Mucosa of descending colon (tissue), 3 donors: ENCODE measurements at regions not wholly inside any gene's neighbourhood (a gene's known extent, or its start where the extent isn't known, plus 50 kb on each side); places are given as distances from the start of the nearest gene placed in this dataset.

Experiments
- ATAC-seq: fragments of 200-7000 bp; cut with Tn5 transposase; one replicate; pipeline ENCODE4 v1.9.1; 2020; ENCODE audit warnings: mild to moderate bottlenecking, moderate library complexity
- DNase-seq, 3 donors: peaks; one replicate each; pipeline ENCODE4 v3.0.0-alpha.2; 2020
- H3K36me3 ChIP-seq: fragments of 200-600 bp; one replicate; pipeline ENCODE4 v1.8.0; 2021; ENCODE audit warnings: low read depth, mild to moderate bottlenecking
- H3K4me1 ChIP-seq: fragments of 200-600 bp; one replicate; pipeline ENCODE4 v1.8.0; 2021; ENCODE audit warnings: low read depth, mild to moderate bottlenecking
- H3K4me3 ChIP-seq: fragments of 200-600 bp; one replicate; pipeline ENCODE4 v1.8.0; 2021; ENCODE audit warnings: mild to moderate bottlenecking
- H3K9me3 ChIP-seq: fragments of 200-600 bp; one replicate; pipeline ENCODE4 v1.8.0; 2021; ENCODE audit warnings: mild to moderate bottlenecking
- intact Hi-C, 2 donors: fragments of 100-400 bp; cut with DNase I in 1 of 2; cut with micrococcal nuclease in 1 of 2; formaldehyde crosslinking; loops; one replicate each; pipeline versions ENCODE4 v1.11.0 to v1.11.1; 2022; cut with DNase I, micrococcal nuclease
- TF ChIP-seq, protein P1 (sequence below): fragments of 200-600 bp; IDR thresholded peaks from one replicate; pipeline ENCODE4 v1.8.0; 2022; ENCODE audit warnings: antibody characterized with exemption, mild to moderate bottlenecking
- donor health status: DM: no; HTN: no; CAD: no; lungs with moderate emphysema.
- donor health status: DM: no; HTN: no; CAD: no.
- donor health status: DM: no; HTN: yes; CAD: no.

DNA sequence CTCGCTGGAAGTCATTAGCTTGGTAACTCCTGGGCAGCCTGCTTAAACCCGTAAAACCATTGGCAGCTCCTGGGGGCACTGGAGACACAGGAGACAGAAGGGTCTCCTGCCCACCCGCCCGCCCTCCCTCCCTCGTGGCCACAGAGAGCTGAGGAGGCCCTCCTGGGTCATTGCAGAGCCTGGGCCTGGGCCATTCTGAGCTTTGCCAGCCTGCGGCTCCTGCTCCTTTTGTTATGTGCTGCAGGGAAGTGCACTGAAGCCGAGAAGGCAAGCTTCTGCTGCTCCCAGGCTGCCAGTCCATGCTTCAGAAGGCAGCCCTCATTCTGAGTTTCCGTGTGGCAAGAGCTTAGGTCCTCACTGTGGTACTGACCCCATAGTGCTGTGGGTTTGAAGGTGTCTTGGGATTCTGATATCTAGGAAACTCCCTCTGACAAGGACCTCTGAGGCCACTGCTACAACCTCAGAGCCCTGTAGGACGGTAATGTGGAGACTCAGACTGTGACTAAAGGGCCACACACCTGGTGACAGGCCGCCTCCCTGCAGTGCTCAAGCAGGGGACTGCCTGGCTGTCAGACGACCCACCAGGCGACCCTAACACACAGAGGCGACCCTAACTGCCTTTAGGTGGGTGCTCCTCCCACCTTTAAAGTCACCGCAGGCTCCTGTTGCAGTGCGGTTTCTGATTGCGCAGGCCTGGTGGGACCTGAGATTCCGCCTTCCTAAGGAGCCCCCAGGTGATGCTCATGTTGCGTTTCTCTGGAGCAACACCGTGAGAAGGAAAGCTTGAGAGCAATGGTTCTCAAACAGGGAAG lies 118.7 kb downstream of the IER5 start:
- ATAC-seq (no peak), DNase-seq (no peak)
- Histone ChIP-seq H3K4me1 (no peaks in the 10 kb centered on the region), H3K4me3 (no peak overlapping the region), H3K9me3 (no peaks in the 10 kb centered on the region), H3K36me3 (no peaks in the 10 kb centered on the region)
- TF ChIP-seq, protein P1, sequence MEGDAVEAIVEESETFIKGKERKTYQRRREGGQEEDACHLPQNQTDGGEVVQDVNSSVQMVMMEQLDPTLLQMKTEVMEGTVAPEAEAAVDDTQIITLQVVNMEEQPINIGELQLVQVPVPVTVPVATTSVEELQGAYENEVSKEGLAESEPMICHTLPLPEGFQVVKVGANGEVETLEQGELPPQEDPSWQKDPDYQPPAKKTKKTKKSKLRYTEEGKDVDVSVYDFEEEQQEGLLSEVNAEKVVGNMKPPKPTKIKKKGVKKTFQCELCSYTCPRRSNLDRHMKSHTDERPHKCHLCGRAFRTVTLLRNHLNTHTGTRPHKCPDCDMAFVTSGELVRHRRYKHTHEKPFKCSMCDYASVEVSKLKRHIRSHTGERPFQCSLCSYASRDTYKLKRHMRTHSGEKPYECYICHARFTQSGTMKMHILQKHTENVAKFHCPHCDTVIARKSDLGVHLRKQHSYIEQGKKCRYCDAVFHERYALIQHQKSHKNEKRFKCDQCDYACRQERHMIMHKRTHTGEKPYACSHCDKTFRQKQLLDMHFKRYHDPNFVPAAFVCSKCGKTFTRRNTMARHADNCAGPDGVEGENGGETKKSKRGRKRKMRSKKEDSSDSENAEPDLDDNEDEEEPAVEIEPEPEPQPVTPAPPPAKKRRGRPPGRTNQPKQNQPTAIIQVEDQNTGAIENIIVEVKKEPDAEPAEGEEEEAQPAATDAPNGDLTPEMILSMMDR, result no peak
- intact Hi-C loops, result no loop called here

DNA sequence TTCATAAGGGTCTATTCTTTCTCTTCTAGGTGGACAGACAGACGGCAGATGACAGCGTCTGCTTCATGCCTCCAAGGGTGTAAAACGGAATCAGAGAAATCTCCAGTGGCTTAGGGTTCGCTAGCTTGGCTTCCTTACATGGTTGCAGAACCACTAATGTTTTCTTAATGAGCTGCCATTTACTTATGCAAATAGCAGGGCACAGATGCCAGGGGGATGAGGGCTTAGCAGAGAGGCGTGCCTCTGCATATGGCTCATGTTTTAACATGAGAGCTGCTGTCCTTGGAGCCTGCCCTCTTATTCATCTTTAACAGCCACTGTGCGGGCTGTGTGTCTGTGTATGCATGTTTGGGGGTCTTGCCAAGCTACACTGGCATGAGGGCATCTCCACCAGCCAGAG lies 119.6 kb downstream of the IER5 start:
- TF ChIP-seq, protein P1, result no peak
- H3K4me1 ChIP-seq, result no peaks in the 10 kb centered on the region
- no peaks in the 10 kb centered on the region for H3K36me3 ChIP-seq
- DNase-seq (no peak), ATAC-seq (no peak)
- H3K4me3 ChIP-seq, result no peak overlapping the region
- intact Hi-C loops, result no loop called here
- no peaks in the 10 kb centered on the region for H3K9me3 ChIP-seq

DNA sequence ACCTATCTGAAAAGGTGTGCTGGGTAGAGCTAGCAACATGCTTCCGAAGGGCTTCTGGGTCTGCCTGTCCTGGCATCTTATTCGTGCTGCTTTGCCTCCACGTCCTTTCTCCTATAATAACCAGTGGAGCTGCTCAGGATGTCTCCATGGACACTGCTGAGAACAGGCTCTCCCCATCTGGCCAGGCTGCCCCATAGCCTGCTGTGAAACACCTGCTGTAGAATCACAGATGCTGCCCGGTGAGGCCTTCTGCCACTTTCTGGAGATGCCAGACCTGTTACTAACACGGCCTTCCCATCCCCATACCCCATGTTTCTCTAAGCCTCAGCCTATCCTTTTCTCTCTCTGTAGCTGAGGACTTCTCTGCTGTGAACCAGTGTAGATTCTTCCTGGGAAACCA lies 120.5 kb downstream of the IER5 start:
- no peaks in the 10 kb centered on the region for H3K4me1 ChIP-seq
- H3K4me3 ChIP-seq, result no peak overlapping the region
- TF ChIP-seq, protein P1, result no peak
- intact Hi-C loops, result no loop called here
- DNase-seq (no peak), ATAC-seq (no peak)
- no peaks in the 10 kb centered on the region for H3K36me3 ChIP-seq
- no peaks in the 10 kb centered on the region for H3K9me3 ChIP-seq

DNA sequence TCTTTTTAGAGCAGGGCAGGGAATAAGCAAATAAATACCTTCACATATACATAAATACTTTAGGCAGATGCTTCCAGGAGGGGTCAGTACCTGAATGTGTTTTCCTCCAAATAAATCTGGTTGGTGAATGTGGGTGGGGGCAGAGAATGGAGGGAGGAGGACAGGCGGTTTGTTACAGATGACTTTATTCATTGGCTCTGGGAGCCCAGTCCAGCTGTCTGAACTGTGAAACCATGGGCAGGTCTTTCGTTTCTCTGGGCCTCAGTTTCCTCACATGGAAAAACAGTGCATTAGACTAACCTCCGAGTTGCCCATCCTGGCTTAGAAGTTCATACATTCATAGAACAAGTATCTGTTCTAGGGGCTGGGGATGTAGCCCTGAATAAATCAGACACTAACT lies 124.6 kb downstream of the IER5 start:
- no peak for ATAC-seq
- no peaks in the 10 kb centered on the region for H3K9me3 ChIP-seq
- DNase-seq, result no peak
- no peaks in the 10 kb centered on the region for H3K36me3 ChIP-seq
- TF ChIP-seq, protein P1, result no peak
- H3K4me1 ChIP-seq, result no peaks in the 10 kb centered on the region
- H3K4me3 ChIP-seq, result no peak overlapping the region
- intact Hi-C loops, result no loop called here

DNA sequence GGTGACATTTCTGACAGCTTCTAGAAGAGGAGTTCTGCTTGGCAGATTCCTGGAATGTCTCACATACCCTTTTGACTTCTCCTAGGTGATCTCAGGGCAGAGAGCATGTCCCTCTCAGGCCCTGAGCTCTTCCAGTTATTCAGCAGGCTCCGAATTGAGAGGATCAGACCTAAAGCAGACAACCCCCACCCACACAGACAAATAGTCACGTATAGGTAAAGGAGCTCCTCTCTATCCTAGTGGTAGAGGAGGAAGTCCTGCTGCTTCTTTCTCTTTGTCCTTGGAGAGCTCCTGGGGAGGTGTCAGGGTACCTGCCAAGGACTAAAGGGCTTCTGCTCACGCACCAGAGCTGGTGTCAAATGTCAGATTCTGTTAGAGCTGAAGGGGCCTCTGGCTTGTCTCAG lies 128.1 kb downstream of the IER5 start:
- intact Hi-C loops, result no loop called here
- TF ChIP-seq, protein P1, result no peak
- DNase-seq (no peak), ATAC-seq (no peak)
- H3K36me3 ChIP-seq, result no peaks in the 10 kb centered on the region
- H3K9me3 ChIP-seq, result no peaks in the 10 kb centered on the region
- H3K4me3 ChIP-seq, result no peak overlapping the region
- H3K4me1 ChIP-seq, result no peaks in the 10 kb centered on the region
